Coronary artery (tissue), 2 donors: ENCODE measurements at regions not wholly inside any gene's neighbourhood (a gene's known extent, or its start where the extent isn't known, plus 50 kb on each side); places are given as distances from the start of the nearest gene placed in this dataset.

Experiments
- DNase-seq: peaks from one replicate; pipeline ENCODE4 v3.0.0-alpha.2; 2017; ENCODE audit warnings: low spot score
- H3K27ac ChIP-seq, 2 donors: fragments of 200-600 bp; sonication (generic); one replicate each; pipeline ENCODE4 v1.5.1; 2016 to 2019
- H3K4me3 ChIP-seq: fragments of 200-600 bp; sonication (generic); 2 replicates; pipeline ENCODE4 v1.5.1; 2016; ENCODE audit warnings: mild to moderate bottlenecking, moderate library complexity
- TF ChIP-seq, protein P1 (sequence below): fragments of 200-600 bp; sonication (generic); IDR thresholded peaks from one replicate; pipeline ENCODE4 v1.5.1; 2019; ENCODE audit warnings: antibody characterized with exemption

DNA sequence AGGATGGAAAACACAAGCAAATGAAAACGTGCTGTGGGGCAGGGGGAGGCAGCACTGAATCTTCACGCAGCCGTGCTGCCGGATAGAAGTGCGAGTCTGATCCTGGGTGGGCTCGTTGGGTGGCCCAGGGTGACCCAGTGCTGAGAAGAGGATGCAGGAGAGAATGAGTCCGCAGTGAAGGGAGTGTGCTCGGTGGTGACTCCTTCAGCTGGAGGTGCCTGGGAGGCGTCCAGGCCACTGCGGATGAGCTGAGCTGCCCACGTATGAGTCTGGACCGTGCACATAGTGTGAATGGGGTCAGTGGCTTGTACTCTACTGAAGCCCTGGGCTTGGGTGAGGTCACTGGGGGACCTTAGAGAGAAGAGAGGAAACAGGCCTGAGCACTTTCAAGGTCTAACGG, 190.0 kb upstream of the MGMT start:
- H3K4me3 ChIP-seq = no peak overlapping the region
- DNase-seq = no peak
- H3K27ac ChIP-seq = no peak overlapping the region
- TF ChIP-seq, protein P1, sequence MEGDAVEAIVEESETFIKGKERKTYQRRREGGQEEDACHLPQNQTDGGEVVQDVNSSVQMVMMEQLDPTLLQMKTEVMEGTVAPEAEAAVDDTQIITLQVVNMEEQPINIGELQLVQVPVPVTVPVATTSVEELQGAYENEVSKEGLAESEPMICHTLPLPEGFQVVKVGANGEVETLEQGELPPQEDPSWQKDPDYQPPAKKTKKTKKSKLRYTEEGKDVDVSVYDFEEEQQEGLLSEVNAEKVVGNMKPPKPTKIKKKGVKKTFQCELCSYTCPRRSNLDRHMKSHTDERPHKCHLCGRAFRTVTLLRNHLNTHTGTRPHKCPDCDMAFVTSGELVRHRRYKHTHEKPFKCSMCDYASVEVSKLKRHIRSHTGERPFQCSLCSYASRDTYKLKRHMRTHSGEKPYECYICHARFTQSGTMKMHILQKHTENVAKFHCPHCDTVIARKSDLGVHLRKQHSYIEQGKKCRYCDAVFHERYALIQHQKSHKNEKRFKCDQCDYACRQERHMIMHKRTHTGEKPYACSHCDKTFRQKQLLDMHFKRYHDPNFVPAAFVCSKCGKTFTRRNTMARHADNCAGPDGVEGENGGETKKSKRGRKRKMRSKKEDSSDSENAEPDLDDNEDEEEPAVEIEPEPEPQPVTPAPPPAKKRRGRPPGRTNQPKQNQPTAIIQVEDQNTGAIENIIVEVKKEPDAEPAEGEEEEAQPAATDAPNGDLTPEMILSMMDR = no peak

DNA sequence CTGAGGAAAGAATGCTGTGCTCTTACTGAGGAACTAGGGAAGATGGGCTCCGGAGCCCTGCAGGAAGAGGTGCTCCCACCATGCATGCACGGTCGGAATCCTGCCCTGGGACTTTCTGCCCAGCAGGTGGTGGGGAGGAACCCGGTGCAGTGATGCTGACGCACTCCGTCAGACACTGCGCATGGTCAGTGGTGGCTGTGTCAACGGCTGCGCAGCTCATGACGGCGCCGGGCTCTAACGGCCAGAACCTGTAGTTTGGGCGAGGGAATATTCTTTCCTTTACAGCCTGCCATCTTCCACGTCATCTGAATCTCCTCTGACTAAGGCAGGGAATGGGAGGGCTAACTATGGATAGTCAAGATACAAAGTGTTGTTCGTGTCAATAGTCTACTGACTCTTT, 189.2 kb upstream of the MGMT start:
- no peak overlapping the region for H3K27ac ChIP-seq
- H3K4me3 ChIP-seq = no peak overlapping the region
- TF ChIP-seq, protein P1 = no peak
- DNase-seq = no peak

DNA sequence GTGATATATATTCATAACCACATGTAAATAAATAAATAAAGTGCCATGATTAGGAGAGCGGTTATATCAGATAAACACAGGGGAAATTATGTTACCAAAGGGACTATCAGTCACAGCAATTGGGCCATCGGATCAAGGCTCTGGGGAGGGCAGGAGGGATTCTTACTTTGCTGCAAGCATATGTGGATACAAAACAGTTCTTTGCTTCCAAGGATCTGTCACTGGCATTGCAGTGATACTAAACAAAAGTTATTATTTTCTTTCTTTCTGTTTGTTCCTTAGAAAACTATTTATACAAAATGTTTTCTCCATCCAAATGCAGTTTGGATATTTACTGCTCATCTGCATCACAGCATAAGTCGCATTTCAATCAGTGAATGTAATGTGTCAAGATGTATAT, 188.4 kb upstream of the MGMT start:
- DNase-seq = no peak

DNA sequence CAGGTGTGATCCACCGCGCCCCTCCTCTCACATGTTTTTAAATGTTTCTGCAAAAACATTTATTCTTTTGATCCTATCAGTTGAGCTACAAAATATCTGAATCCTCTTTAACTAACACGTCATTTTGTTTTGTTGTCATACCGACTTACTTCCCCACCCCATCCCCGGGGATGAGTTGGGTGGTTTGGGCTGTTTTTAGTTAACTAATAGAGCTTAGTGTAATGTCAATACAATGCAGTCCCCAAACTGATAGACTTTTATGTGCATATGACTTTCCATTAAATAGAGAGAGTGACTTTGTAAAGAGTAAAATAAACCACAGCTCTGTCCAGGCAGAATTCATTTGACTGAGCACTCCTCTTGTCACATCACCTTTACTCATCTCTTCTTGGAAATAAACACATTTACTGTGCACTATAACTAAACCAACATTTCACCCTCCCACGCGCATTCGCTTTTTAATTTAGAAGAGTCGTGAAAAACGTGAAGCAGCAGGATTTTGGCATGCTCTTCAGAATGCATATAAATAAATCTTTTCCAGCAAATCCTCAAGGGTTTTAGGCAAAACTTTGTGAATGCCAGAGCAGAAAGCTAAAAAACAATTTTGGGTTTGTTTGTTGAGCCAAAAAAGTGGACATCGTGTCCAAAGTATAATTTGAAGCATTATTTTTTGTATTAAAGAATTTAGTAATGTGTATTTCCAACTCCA, 187.4 kb upstream of the MGMT start:
- Histone ChIP-seq H3K27ac (no peak overlapping the region), H3K4me3 (no peak overlapping the region)
- DNase-seq = no peak
- TF ChIP-seq, protein P1 = no peak

More for the DNA sequence above, 188.4 kb upstream of the MGMT start:
- TF ChIP-seq, protein P1 = no peak
- no peak overlapping the region for H3K4me3 ChIP-seq
- H3K27ac ChIP-seq = no peak overlapping the region

DNA sequence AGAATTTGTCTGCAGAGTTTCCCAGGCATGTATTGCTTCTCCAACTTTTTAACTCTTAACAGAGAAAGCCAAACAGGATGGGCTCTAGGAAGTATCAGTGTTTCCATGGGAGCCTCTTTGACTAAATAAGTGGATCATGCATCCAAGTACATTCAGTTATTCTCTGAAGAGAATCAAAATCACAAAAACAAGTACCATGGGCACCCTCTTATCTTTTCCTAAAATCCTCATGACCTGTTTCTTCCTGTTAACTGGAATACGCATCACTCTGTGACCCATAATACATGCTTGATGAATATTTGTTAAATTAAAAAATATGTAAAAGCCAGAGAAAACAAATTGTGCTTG, 186.9 kb upstream of the MGMT start:
- DNase-seq = no peak
- TF ChIP-seq, protein P1 = no peak
- Histone ChIP-seq H3K27ac (no peak overlapping the region), H3K4me3 (no peak overlapping the region)

DNA sequence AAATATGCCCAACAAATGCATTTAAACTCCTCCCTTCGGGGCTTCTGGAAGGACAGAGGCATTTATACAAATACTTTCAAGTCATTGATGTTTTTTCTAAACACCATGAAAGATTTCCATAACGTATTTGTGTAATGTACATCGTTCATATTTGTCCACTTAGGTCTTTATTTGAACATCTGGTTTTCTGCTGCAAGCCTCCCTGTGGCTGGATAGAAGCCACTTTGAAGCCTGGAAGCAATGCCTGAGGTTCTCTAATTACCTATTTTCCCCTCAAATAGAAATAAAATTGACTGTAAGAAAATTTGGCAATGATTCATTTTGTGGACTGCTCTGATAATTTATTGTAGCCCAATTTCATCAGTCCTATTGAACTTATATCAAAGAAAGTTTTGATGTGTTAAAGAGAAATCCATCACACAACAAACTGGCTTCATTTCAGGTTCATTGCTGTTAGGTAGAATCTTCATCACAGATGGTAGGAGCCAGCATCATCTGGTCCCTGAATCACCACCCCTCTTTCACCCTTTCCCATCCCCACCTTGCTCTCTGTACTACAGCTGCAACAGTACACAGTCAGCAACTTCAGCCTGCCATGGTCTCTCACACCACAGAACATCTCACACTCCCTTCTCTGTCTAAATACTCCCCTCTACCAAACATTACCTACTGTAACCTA, 186.0 kb upstream of the MGMT start:
- TF ChIP-seq, protein P1 = no peak
- no peak overlapping the region for H3K4me3 ChIP-seq
- DNase-seq = no peak
- H3K27ac ChIP-seq = no peak overlapping the region

DNA sequence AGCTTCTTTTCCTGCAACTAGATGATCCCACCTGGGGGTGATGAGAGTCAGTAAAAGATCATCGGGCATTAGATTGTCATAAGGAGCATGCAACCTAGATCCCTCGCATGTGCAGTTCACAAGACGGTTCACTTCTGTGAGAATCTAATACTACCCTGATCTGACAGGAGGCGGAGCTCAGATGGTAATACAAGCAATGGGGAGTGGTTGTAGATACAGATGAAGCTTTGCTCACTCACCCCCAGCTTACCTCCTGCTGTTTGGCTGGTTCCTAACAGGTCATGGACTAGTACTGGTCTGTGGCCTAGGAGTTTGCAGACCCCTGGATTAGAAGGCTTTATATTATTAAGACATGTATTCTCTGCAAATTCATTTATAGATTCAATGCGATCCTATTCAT, 181.6 kb upstream of the MGMT start:
- no peak for DNase-seq
- Histone ChIP-seq H3K4me3 (no peak overlapping the region), H3K27ac (no peak overlapping the region)
- TF ChIP-seq, protein P1 = no peak
